Activated naive CD4-positive, alpha-beta T cell treated with Interleukin-2 at 50 U/mL for 16 hours (primary cell): ENCODE measurements at regions not wholly inside any gene's neighbourhood (a gene's known extent, or its start where the extent isn't known, plus 50 kb on each side); places are given as distances from the start of the nearest gene placed in this dataset.

Source experiments
- DNase-seq: peaks from one replicate; pipeline ENCODE4 v3.0.0-alpha.2; 2020

DNA sequence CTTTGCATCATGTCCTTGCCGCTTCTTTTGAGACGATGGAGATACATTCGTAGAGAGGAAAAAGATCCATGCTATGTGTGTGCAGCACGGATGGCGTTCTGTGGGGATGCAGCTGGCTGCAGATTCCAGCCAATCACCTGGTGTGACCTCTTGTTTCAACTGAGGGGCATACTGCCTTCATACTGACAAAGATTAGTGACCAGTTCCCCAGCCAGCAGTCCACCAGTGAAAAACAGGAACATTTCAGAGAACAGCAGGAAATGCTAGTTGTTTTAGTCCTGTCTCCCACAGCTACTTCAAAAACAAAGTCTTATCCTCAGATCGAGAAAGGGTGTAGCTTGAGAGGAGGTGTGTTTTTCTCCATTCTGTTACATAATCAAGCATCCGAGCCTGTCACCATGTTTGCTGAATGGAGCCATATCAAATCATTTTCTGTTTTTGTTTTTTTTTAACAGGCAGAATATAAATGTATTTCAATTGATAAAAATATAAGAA lies 255.7 kb upstream of the FMN2 start:
- DNase-seq, result no peak

DNA sequence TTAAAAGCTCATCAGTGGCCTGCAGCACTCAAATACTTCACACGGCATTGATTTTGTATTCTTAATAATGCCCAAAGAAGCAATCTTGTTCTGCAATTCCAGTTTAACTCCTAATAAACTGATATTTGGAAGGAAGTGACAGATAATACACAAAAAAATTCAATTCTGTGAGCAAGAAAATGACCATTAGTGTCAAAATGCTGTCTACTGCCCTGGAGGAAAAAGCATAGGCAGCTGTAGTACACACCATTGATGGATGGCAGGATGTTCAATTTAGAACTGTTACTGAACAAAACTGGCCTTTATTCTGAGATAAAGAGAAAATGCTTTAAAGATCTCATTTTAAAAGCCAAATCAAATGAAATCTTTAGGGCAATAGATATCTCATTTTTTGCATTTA lies 251.3 kb upstream of the FMN2 start:
- no peak for DNase-seq

DNA sequence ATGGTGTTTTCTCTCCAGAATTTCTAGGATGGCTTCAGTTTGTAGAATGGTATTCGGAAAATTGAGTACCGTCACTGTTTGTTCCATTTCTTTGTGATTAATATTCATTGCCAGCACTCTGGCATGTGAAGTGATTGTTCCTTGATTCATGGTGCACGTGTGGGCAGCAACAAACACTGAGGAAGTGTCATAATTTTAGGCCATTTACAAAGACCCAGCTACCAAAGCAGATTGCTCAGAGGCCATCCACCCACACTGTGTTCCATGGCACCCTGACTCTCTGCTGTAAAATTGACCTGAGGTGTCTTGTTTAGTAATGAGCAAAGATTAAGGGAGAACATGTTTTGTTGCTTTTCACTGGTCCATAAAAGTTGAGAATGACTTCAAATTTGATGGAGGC lies 250.9 kb upstream of the FMN2 start:
- no peak for DNase-seq

DNA sequence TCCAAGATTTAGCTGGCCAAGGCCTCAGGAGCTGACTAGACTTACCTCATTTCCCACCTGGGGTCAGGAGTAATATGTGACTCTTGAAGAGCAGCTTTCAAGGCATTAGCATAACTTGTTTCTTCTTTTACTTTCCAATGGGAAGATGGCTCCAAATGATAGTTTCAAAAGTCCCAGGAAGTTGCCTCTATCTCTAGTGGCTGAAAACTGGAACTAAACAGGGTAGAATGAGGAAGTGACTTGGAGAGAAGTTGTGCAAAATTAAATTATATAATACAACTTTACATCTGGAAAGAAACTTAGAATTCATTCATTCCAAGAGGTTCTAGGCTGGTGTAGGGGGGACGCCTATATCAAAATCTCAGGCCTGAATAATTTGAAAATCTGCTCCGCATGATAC lies 250.1 kb upstream of the FMN2 start:
- no peak for DNase-seq

DNA sequence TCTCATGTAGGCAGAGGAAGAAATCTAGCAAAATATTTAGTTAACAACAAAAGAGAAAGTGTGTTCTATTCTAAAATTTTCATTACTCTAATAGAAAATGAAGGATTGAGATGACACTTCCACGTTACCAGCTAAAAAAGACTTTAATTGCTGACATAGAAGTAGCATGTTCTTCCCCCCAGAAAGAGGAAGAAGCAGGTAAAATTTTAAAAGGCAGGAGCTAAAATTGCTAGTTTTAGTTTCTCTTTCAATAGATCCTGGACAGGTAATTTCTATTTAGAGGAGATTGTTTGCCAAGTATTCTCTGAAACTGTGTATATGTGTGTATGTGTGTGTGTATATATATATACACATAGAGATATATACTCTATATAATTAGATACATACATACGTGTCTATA lies 248.1 kb upstream of the FMN2 start:
- no peak for DNase-seq

DNA sequence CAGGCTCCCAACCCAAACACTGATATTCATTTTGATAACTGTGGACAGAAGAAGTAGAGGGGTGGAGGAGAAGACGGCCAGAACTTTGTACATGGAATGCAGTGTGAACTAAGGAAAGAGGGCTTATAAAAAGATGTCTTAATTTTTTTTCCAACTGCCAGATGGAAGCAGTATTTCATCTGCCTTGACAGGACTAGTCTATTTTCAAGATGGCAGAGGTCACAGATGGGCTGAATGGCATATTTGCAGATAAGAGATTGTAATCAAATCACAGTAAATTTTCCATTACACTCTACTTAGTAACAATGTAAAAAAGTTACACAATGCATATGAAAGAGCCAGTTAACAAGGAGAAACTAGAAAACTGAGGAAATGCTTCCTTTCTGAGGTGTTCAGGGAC lies 246.8 kb upstream of the FMN2 start:
- DNase-seq, result no peak

DNA sequence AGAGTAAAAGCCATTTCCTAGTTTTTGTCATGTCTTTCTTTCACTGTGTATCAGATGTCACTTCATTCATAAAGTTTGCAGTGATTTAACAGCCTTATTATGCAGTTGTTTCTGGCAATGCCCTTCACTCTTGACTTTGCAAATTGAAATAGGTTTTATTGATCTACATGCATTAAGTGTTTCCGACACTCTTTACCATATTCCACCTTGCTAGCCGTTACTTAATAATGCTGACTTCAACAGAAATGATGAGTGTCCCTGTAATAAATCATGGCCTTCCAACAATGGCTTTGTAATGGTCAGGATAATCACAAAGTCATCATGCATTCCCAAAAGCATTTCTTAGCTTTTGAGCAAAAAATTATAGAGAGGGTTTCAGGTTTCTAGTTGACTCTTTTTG lies 236.8 kb upstream of the FMN2 start:
- DNase-seq, result no peak

DNA sequence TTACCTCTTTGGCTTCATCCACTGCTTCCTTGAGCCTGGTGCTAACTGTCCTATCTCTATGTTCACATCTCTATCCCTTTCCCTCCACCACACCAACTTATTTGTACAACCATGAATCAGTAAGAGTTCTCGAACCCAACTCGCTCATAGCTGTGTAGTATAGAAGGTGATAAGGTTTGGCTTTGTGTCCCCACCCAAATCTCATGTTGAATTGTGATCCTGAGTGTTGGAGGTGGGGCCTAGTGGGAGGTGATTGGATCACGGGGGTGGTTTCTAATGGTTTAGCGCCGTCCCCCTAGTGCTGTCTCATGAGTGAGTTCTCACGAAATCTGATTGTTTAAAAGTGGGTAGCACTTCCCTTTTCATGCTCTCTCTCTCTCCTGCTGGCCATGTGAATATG lies 235.6 kb upstream of the FMN2 start:
- DNase-seq, result no peak

DNA sequence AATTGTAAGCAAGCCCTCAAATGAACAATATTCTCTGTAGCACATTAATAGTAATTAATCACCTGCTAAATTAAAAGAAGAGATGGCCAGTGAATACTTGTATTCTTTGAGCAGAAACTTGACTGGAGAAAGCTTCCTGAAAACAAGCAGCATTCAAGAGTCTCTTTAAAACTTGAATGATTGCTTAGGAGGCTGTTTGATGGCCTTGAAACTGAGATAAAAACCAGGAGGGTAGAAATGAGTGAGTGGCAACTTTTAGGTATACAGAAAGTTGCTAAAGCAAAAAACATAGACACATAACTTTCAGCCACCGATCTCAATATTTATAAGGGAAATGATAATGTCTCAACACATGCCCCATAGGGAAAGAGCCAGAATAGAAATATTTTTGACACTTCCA lies 234.8 kb upstream of the FMN2 start:
- DNase-seq, result no peak

DNA sequence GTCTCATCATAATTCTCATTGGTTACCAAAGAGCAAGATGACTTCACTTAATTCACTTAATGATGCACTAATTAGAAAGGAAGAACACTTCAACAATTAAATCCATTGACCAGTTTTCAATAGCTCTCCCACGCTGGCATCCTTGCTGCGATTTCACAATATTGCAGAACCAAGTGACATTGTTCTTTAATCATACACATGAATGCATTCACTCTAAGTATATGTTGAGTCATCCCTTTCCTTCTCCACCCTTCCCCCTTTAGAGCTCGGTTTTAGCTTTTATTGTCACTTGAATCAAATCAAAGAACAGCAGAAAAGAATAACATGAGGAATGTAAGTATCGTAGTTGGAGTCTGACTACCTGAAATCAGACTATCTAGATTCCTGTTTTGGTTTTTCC lies 233.6 kb upstream of the FMN2 start:
- DNase-seq, result no peak

DNA sequence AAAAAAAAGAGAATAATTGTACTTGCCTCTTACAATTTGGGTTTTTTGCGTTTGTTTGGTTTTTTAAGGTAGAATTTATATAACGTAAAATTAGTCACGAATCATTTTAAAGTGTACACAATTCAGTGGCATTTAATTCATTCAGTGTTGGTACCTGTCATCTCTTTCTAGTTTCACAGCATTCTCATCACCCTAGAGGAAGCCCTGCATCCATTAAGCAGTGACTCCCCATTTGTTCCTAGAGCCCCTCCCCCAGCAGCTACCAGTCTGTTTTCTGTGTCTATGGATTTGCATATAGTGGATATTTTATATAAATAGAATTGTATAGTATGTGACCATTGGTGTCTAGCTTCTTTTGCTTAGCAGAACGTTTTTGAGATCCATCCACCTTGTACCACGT lies 233.2 kb upstream of the FMN2 start:
- no peak for DNase-seq

DNA sequence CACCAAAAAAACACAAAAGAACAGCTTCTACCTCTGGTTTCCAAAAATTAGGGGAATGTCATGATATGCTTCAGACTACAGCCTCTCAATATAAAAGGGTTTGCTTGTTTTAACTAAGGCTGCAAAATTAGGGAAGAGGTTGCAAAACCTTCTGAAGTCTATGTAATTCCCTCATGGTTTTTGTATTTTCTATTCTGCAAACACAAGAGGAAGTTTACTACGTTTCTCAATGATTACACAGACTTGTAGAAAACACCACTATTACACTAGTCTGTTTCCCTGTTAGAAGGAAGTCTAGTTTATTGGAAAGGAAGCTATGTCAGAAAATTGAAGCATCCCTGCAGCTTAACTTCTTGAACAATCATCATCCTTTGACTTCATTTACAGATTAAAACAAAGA lies 229.7 kb upstream of the FMN2 start:
- no peak for DNase-seq

DNA sequence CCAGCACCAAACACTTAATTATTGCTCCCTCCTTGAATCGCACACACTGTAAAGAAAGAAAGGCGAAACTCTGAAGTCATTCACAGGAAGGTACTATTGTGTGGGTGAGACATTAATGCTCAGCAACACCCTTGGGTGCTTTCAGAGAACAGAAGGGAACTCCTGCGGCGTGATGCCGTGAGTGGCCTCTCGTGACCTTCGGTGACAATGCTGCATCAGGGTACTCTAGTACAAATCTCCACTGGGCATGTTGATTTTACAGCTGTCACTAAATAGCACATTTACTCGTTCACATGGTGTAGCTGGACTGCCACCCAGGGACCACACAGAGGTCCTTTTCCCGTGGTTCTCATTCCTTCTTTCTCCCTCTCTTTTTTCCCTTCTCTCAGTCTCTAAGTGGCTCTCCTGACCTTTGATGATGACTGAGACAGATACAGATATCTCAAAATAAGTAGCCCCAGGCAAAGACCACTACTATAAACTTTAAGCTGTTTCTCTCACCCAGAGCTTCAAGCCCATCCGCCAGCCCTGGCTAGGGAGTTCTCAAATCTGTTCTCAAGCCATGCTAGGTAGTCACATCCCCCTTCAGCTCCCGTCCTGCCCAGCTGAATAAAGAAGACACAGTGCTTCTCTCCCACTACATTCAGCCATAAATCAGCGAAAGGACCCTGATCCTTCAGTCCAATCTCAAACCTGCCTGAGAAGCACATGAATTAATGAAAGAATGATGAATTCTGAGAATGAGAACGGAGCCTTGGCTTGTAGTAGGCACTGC lies 223.4 kb upstream of the FMN2 start:
- no peak for DNase-seq

DNA sequence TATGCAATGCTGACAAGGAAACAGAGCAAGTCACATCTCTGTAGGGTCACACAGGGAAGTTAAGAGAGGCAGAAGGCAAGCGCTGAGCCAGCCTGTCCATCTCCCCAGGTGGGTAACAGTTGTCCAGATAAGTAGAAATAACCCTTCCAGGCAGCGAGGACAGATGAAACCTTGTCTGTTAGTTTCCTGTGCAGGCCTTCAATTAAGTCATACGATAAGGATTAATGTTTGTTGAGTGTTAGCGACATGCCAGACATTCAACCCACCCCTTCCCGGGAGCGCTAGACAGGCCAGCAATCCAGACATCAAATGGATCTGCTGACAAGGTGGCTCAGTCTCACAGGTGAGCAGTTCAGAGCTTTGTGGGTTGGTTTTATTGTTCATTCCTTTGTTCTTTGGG lies 221.5 kb upstream of the FMN2 start:
- DNase-seq, result no peak

DNA sequence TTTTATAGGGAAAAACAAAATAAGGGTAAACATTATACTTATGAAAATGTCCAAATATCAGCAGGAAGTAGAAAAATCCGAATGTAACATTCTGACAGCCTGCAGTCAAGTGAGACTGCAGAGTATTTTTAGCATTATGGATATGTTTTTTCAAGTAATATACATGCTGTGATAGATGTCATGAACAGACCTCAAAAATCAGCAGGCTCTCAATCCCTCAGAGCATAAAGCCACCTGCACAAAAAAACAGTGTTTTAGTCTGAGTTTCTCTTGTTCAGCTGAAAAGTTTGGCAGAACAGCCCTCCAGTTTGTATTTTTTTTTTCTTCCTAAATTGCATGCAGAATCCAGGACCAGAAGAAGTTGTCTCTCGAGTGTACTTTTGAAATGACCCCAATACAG lies 219.1 kb upstream of the FMN2 start:
- DNase-seq, result no peak

DNA sequence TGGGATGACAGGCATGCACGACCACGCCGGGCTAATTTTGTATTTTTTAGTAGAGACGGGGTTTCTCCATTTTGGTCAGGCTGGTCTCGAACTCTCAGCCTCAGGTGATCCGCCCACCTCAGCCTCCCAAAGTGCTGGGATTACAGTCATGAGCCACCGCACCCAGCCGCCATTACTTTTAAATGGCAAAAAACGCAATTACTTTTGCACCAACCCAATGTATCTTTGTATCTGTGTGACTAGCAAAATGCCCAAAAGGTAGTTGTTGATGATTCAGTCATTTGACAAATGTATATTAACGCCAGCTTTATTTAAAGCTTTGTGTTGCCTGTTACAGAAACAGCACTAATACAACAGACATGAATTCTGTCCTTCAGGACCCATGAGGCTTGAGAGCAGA lies 216.9 kb upstream of the FMN2 start:
- DNase-seq, result no peak

DNA sequence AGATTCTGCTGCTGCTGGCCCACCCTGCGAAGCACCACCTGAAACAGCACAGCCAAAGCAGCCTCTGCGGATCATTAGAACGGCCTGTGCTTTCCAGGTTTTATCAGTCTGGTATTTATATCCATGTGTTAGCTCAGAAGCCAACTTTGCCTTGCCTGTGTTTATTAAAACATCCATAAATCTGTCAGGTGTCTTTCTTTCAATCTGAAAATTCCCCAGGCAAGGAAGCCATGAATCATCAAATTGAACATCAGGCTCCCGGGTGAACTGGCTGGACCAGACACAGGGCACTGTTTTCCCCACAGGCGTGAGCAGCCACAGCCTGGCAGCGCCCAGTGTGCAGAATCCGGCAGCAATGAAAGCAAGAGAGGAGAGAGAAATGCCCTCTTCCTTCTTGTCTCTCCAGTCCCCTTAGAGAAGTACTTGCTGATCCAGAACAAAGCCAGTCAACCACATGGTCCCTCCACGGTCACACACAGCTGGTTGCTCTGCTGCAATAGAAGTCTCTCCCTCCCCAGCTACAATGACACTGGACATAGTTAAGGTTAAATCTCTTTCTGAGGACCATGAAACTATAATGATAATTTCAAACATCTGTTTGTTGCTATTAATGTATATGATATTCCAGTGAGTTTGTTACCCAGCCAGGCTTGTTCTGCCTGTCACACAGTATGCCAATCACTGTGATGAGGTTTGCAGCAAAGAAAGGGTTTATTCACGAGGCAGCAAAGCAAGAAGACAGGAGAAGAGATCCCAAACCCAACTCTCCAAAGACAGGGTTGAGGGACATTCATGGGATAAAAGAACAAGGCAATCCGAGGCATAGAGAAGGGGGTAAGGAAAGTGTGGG lies 212.1 kb upstream of the FMN2 start:
- DNase-seq, result no peak

DNA sequence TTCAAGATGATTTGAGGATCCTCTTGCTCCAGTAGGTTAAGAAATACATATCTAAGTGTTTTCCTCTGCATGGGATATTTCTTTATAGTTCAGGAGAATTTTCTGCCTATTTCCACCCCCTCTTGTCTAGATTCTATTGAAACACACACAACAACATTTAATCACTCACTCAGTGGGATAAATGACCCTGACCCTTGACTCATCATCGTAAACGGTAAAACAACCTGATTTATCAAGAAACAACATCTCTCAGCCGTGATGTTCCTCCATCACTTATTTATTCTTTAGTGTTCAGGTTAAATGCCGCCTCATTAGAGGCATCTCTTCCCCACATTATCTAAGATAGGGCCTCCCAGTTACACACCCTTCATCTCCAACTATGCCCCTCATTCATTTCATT lies 208.7 kb upstream of the FMN2 start:
- DNase-seq, result no peak

DNA sequence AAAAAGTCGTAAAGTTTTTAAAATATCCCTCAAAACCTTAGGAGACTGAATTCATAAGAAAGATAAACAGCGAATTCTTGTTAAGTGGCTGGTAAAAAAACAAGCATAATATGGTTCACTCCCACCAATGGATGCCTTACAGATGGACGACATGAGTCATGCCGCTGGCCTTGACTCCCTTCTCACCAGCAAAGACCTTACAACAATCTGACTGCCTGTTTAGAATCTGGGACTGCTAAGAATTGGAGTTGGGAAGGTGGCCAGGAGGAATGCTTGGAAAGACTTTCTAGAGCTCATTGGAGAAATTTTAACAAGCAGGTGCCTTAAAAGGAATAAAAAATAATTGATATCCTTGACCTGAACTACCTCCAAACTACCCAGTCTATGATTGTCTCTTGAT lies 206.9 kb upstream of the FMN2 start:
- DNase-seq, result no peak

DNA sequence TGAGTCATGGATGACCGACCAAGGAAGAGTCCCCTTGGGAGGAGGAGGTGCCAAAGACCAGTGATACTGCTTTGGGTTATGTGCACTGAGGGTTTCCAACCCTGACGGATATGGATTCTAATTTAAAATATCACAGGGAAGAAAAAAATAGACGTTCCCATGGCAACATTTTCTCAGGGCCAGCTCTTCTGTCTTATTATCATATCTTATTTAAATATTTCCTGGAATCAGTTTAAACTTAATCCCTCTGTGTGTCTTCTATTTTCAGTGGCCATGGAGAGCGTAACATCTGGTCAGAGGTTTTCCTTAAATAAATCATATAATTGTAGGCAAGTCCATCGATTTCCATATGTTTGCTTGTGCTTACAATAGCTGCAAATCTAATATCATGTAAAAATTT lies 205.4 kb upstream of the FMN2 start:
- DNase-seq, result no peak

DNA sequence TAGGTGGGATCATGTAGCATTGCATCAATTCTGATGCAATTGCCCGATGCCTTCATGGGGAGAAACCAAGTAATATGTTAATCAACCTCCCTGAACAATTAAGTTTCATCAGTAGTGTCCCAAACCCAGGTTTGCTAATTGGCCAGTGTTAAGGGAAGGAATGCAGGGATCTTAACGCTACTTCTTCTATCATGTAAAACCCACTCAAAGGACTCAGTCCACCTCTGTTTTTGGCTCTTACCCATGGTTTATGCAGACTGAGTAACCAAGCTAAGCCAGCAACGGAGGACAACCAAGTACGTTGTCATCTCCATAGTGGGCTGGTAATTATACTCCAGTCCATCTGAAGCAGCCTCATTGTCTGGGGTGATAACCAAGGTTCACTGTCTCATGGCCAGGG lies 203.0 kb upstream of the FMN2 start:
- DNase-seq, result no peak

DNA sequence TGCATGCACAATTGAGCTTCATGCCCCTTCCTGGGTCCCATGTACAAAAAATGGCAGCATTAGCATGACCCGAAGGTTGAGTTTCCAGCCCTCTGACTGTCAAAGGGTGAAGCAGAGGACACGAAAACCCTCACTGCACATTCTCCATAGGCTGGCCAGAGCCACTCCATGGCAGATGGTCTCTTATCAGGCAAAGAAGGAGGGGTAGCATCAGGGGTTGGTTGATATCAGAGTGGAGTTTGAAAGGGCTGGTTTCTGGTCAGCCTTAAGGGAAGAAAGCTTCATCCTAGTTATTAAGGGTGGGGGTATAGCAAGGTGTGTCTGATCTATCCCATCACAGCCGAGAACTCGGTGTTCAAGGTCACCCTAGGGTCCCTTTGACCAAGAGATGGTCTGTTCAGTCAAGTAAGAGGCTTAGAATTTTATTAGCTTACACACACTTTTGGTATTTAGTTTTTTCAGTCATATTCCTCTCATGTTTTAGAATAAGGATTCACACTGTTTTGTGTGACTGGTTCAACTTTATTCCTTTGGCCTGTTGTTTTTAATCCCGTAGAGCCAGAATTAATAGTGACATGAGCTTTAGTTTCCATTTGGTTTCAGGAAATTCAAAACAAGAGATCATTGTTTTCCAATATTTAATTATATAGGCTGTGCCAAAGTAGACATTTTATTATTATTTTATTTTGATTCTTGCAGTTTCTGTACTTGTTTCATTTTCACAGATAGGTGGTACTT lies 199.9 kb upstream of the FMN2 start:
- no peak for DNase-seq

DNA sequence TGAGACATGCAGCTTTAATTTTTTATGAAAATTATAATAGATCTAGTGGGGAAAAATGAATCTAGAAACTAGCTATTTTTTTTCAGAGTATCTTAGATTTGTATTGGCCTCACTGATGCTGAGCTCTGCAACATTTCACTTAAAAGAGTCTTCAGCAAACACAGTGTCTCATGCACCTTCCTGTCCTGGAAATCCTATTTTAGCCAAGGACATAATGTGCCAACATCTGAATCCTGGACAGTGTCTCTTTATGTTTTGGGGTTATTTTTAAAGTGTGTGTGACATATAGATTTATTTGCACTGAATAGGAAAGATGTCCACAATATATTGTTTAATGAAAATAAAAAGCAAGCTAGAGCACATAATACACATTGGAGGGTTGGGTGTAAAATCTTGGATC lies 199.1 kb upstream of the FMN2 start:
- DNase-seq, result no peak
